Activated CD8-positive, alpha-beta memory T cell treated with anti-CD3 and anti-CD28 coated beads for 36 hours (primary cell): ENCODE measurements at regions not wholly inside any gene's neighbourhood (a gene's known extent, or its start where the extent isn't known, plus 50 kb on each side); places are given as distances from the start of the nearest gene placed in this dataset.
"Not testable (repeated sequence)": the region's sequence is repeated elsewhere in the genome, so short reads cannot be mapped to it uniquely, and the experiment has no call there.

Experiments used
- CTCF ChIA-PET: fragments of 350-600 bp; sonication (Branson Sonifier 250); formaldehyde crosslinking; loops from one replicate; lab custom pipeline; 2021; ENCODE audit warnings: antibody characterized with exemption; lab: Charles Lee
- POLR2A ChIA-PET: fragments of 350-600 bp; sonication (Branson Sonifier 250); formaldehyde crosslinking; loops from one replicate; lab custom pipeline; 2021; ENCODE audit warnings: antibody characterized with exemption; lab: Charles Lee

DNA sequence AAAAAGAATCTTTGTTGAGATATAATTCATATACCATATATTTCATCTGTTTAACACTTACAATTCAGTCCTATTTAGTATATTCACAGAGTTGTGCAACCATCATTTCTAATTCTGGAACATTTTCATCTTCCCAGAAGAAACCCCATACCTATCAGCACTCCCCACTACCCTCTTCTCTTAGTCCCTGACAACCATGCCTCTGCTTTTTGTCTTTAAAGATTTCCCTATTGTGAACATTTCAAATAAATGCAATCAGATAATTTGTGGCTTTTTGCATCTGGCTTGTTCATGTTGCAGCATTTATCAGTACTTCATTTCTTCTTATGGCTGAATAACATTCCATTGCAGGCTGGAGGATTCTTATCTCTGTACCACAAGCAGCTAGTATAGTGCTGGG, 305.9 kb upstream of the MEX3C start:
- CTCF ChIA-PET: interaction anchor here (0.6 kb wide), 1 partner anchor 168 kb away, joined by 3 read pairs; no protein-coding TSS in a partner anchor
- POLR2A ChIA-PET: no interaction called here

GRCh38 chr18:51506811-51507210, 309.3 kb upstream of the MEX3C start:
- POLR2A ChIA-PET: no interaction called here
- CTCF ChIA-PET: no interaction called here

- POLR2A ChIA-PET, CTCF ChIA-PET: not testable (repeated sequence)
Observed at GRCh38 chr18:51508410-51508809, 310.9 kb upstream of the MEX3C start.

- CTCF ChIA-PET: no interaction called here
- POLR2A ChIA-PET: no interaction called here
Observed at GRCh38 chr18:51510020-51510419, 312.5 kb upstream of the MEX3C start.

GRCh38 chr18:51513517-51513916, 316.0 kb upstream of the MEX3C start:
- POLR2A ChIA-PET: no interaction called here
- CTCF ChIA-PET: no interaction called here

DNA sequence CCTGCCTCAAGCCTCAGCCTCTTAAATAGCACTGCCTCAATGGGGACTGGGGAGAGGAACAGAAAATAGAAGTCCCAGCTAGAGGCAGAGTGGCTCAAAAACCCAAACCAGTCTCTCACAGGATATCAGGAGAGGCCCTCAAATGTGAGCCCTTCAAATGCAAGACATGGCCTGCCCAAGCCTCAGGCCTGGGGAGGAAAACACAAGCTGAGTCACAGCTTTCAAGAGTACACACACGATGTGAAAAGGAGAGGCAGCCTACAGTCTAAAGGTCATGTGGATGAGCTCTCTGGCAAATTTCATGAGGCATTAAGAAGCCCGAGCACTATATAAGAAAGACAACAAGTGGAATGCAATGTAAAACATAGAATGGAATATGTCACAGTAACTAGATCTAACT, 316.6 kb upstream of the MEX3C start:
- CTCF ChIA-PET: no interaction called here
- POLR2A ChIA-PET: no interaction called here

DNA sequence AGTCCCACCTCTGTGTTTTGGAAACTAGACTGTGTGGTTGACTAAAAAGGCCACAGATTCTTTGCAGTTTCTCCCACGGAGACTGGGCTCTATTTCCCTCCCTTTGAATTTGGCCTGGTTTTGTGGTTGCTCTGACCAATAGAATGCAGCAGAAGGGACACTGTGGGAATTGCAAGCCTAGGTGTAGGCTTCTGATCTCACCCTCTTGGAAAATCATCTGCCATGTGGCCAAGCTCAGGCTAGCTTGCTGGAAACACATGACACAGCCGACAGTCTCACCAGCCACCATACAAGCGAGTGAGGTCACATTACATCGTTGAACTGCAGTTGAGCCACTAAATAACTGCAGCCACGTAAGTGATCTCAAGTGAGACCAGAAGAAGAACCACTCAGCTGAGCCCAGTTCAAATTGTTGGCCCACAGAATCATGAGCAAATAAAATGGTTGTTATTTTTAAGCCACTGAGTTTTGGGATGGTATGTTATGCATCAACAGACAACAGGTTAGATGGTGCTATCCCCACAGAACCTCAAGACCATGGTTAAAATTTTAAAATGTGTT, 319.1 kb upstream of the MEX3C start:
- POLR2A ChIA-PET: no interaction called here
- CTCF ChIA-PET: no interaction called here

- ChIA-PET CTCF (no interaction called here), POLR2A (no interaction called here)
Observed at GRCh38 chr18:51519571-51519970, 322.1 kb upstream of the MEX3C start.

DNA sequence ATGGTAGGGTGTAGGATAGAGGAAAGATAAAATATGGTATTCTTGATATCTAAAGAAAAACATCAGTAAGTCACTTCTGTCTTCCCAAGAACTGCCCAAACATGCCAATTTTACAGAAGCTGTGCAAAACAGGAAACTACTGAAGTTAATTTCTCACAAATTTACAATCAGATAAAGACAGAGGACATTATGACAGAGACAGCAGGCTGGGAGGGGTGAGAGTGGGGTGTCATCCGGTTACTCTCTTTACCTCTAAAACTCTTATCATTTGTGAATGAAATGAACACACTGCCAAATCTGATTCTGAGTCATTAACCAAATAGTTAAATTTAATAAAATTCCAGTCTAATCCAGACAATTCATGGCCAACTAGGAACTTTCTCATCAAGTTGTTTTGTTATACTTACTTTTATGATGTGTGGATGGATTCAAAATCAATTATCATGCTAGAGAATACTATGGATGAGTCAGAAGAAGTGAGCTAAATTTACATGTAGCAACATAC, 323.2 kb upstream of the MEX3C start:
- ChIA-PET CTCF (no interaction called here), POLR2A (no interaction called here)

- CTCF ChIA-PET: no interaction called here
- POLR2A ChIA-PET: no interaction called here
Observed at GRCh38 chr18:51522338-51522737, 324.9 kb upstream of the MEX3C start.

GRCh38 chr18:51522821-51523220, 325.3 kb upstream of the MEX3C start:
- POLR2A ChIA-PET: no interaction called here
- CTCF ChIA-PET: no interaction called here

DNA sequence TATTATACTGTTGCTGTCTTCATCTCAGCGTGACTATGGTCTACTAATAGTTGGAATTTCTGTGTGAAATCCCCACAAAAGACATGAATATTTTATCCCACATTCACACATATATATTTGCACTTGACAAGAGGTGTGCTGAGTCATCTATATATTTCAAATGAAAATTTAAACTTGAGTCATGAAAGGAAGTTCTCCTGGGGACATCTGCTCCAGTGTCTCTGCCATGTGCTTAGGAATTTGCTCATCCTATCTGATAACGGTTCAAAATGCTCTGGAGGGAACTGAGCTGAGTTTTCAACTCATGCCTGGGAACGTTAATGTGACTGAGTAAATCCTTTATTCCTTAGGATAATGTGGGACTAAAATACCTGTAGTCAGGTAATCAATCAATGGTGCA, 326.2 kb upstream of the MEX3C start:
- ChIA-PET CTCF (no interaction called here), POLR2A (no interaction called here)

- POLR2A ChIA-PET: no interaction called here
- CTCF ChIA-PET: no interaction called here
Observed at GRCh38 chr18:51525453-51526225, 328.2 kb upstream of the MEX3C start.

DNA sequence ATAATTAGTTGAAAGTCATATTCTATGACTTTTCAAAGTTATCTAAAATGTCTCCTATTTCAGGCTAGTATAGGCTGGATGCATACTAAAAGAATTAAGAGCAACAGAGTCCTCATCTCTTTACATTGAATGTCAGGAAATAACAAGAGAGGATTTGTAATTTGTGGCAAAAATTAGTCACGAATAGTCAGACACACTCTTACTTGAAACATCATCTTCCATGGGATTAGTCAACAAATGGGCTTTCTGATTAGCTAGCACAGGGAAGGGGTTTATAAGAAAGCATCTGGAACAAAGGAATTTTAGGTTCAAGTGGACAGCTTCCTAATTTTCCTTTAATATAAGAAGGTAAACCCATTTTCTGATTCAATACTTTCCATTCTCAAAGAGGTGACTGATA, 330.3 kb upstream of the MEX3C start:
- ChIA-PET CTCF (no interaction called here), POLR2A (no interaction called here)

DNA sequence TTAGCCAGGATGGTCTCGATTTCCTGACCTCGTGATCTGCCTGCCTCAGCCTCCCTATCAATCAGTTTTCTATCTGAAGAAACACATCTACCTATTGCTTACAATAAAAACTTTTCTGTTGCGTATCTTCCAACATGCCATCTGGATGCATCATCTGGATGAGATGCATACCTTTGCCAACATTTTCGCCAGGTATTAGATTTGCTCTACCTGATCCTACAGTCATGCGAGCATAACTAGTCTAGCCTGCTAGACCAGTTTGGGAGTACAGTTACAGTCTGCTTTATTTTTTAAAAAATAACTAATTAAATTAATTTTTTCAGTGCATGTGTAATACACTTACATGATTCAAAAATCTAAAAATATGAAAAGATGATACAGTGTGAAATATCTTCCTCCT, 334.0 kb upstream of the MEX3C start:
- CTCF ChIA-PET: no interaction called here
- POLR2A ChIA-PET: no interaction called here

GRCh38 chr18:51537487-51537886, 340.0 kb upstream of the MEX3C start:
- POLR2A ChIA-PET: no interaction called here
- CTCF ChIA-PET: no interaction called here

DNA sequence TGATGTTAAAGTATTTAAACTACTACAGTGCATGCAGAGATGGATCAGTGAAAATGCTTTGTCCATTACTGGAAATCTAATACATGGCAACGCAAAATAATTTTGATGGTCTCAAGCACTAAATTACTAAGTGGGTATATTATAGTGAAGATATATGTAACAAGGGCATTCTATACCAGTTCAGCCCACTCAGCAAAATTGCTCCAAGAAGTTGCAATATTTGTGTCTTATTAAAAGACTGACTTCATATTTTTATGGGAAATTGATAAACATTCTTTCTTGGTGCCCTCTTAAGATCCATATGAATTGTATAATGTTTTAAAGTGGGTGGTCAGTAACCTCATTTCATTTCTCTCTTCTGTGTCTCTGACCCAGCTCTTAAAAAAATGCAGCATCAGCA, 343.1 kb upstream of the MEX3C start:
- ChIA-PET POLR2A (no interaction called here), CTCF (no interaction called here)

GRCh38 chr18:51541230-51541629, 343.7 kb upstream of the MEX3C start:
- ChIA-PET CTCF (no interaction called here), POLR2A (no interaction called here)

DNA sequence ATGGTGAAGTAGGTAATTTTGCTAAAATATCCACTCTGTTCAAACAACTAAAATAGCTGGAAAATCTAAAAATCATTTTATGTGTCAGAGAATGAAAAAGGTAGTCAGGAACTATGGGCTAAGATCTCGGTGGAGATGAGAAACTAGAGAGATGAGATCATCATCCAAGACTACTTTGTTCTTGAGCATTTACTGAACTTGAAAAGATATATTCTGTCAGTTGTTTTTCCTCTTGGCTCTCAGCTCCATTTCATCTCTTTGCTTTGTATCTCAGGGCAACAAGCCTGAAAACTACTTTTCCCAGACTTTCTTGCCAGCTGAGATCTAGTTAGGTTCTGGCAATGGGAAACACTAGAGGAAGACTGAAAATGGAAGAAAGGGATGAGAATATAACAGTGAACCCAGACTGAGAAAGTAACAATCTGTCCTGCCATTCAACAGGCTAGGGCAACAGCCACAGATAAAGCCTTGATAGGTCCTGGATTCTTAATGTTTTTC, 346.2 kb upstream of the MEX3C start:
- CTCF ChIA-PET: no interaction called here
- POLR2A ChIA-PET: no interaction called here

GRCh38 chr18:51545446-51545845, 348.0 kb upstream of the MEX3C start:
- CTCF ChIA-PET: interaction anchor here (0.6 kb wide), 1 partner anchor 706 kb away, joined by 3 read pairs; no protein-coding TSS in a partner anchor

More at GRCh38 chr18:51545446-51545845, 348.0 kb upstream of the MEX3C start:
- POLR2A ChIA-PET: no interaction called here
